ENCODE measurements at regions not wholly inside any gene's neighbourhood (a gene's known extent, or its start where the extent isn't known, plus 50 kb on each side); places are given as distances from the start of the nearest gene placed in this dataset.
"Not testable (repeated sequence)": the region's sequence is repeated elsewhere in the genome, so short reads cannot be mapped to it uniquely, and the experiment has no call there.

DNA sequence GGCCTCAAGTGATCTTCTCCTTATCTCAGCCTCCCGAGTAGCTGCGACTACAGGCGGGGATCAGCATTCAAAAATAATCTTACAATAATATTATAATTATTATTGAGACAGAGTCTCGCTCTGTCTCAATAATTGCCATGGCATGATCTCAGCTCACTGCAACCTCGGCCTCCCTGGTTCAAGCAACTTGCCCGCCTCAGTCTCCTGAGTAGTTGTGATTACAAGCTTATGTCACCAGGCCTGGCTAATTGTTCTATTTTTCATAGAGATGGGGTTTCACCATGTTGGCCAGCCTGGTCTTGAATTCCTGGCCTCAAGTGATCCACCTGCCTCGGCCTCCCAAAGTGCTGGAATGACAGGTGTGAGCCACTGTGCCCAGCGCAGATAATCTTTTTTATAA, 1944.8 kb upstream of the DEFB115 start:
- Mint-ChIP-seq H3K9me3 (peaks cover 31 to 52% of the 10 kb centered on the region in 2 donors), H3K36me3 (peaks cover 22 to 37% of the 10 kb centered on the region in 2 donors)
- not testable (repeated sequence) for ATAC-seq

DNA sequence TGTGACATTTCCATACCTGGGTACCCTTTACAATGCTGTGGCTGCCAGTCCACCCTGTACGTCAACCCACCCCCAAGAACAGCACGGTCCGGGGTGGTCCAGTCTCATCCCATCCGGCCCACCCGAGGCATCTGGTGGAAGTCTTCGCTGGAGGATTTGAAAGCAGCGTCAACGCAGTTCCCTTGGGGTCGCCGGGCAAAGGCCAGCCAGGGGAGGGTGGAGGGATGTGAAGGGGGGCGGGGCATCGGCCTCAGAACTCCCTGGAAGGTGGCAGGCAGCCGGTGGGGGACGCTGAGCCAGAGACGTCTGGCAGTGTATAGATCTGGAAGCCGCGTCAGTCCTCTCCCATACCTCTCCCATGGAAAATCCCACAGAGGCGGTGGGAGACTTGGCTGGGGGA, 1944.0 kb upstream of the DEFB115 start:
- Mint-ChIP-seq H3K36me3 (peaks cover 15 to 30% of the 10 kb centered on the region in 2 donors), H3K27ac (no peak overlapping the region), H3K9me3 (peaks cover 24 to 46% of the 10 kb centered on the region in 2 donors)
- ATAC-seq = no peak
- DNase-seq (ENCODE audit: low spot score in 2 of 2) = no peak

More for the DNA sequence above, 1944.8 kb upstream of the DEFB115 start:
- not testable (repeated sequence) for DNase-seq (ENCODE audit: low spot score in 2 of 2); H3K27ac Mint-ChIP-seq

DNA sequence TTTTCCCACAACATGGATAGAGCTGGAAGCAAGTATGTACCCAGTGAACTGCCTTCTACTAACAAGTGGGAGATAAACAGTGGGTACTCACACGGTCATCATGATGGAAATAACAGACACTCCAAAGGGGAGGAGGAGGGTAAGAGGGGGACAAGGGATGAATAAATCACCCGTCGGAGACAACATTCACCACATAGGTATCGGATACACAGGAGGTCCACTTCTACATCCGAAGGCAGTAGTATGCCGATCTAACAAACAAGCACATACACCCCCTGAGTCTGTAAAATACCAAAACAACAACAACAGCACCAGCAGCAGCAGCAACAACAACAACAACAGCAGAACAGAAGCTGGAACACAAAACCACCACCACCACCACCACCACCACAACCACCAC, 1943.2 kb upstream of the DEFB115 start:
- Mint-ChIP-seq H3K27ac (no peak overlapping the region), H3K36me3 (peaks cover 16 to 31% of the 10 kb centered on the region in 2 donors), H3K9me3 (peaks cover 18 to 43% of the 10 kb centered on the region in 2 donors)
- ATAC-seq (no peak), DNase-seq (ENCODE audit: low spot score in 2 of 2) (no peak)

DNA sequence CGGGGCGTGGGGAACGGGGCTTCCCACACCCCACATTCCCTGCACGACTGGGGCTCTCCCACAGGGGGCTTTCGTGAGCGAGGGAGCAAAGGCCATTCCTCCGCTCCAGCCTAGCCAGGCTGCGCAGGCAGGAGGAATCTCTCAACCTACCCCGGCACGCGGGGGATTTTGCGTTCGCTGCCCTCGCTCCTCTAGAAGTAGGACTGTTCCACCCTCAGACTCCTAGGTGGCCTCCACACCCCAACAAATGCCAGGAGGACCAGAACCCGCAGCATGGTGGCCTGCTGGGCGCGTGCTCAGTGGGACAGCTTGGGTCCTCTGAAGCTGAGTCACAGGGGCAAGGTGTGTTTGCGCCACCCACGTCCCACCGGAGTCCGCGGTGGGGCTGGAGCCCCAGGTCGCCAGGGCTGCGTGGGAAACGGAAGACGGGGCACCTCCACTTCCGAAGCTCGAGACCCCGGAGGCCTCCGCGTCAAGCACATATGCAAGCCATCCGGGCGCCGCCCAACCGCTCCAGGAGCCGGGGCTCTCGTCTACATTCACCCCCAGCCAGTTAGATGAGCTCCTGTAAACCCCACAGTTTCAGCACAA, 1938.5 kb upstream of the DEFB115 start:
- no peak overlapping the region for H3K27ac Mint-ChIP-seq
- peaks cover 13 to 20% of the 10 kb centered on the region in 2 donors for H3K36me3 Mint-ChIP-seq
- peaks cover 10 to 26% of the 10 kb centered on the region in 2 donors for H3K9me3 Mint-ChIP-seq
- DNase-seq (ENCODE audit: low spot score in 2 of 2) (no peak), ATAC-seq (no peak)

DNA sequence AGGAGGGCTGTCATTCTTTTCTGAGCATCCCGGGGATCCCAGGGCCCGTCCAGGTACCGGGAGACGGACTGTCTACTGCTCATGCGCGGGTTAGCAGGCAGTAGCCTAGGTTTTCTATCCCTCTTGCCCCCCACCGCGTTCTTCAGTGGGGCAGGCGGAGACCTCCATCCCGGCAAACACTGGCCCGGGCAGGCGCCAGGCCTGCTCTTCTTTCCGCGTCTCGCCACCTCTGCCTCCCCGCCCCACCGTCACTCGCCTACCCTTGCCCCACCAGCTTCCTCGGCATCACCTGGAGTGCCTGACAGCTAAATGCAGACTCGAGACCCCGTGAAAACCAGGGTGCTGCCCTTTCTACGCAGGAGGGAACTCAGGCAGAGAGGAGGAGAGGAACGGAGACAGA, 1937.7 kb upstream of the DEFB115 start:
- H3K9me3 Mint-ChIP-seq = peaks cover 4 to 19% of the 10 kb centered on the region in 2 donors
- H3K27ac Mint-ChIP-seq = no peak overlapping the region
- ATAC-seq = no peak

DNA sequence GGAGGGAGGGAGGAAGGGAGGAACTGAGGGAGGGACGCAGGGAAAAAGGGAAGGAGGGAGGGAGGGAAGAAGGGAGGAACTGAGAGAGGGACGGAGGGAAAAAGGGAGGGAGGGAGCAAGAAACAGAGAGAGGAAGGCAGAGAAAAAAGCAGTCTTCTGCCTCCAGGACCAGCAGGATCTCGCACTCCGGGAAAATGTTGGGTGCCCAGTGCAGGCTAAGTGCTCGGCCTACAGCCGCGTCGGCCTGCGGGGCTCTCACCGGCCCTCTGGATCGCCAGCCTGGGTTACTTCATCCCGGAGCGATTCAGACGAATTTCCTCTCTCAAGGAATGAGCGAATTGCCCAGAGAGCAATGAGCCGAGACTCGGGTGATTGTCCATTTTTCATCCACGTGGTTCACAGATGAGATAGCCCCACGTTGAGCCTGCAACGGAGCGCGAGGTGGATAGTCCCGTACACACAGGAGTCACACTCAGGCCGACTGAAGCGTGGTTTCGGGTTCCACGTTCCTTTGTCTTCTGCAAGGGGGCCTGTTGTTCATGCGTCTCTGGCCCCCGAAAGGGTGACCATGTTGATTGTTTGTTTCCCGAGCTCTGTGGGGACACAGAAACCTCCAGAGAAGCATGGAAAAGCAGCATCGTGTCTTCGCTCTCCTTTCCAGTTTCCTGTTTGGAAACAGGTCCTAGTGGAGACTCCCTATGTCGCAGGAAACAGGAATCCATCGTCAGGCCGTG, 1937.1 kb upstream of the DEFB115 start:
- peaks cover 6 to 13% of the 10 kb centered on the region in 2 donors for H3K36me3 Mint-ChIP-seq
- ATAC-seq; DNase-seq (ENCODE audit: low spot score in 2 of 2); H3K27ac Mint-ChIP-seq: not testable (repeated sequence)
- peaks cover 4 to 19% of the 10 kb centered on the region in 2 donors for H3K9me3 Mint-ChIP-seq

More for the DNA sequence above, 1937.7 kb upstream of the DEFB115 start:
- H3K36me3 Mint-ChIP-seq = peaks cover 6 to 13% of the 10 kb centered on the region in 2 donors
- DNase-seq (ENCODE audit: low spot score in 2 of 2) = no peak

DNA sequence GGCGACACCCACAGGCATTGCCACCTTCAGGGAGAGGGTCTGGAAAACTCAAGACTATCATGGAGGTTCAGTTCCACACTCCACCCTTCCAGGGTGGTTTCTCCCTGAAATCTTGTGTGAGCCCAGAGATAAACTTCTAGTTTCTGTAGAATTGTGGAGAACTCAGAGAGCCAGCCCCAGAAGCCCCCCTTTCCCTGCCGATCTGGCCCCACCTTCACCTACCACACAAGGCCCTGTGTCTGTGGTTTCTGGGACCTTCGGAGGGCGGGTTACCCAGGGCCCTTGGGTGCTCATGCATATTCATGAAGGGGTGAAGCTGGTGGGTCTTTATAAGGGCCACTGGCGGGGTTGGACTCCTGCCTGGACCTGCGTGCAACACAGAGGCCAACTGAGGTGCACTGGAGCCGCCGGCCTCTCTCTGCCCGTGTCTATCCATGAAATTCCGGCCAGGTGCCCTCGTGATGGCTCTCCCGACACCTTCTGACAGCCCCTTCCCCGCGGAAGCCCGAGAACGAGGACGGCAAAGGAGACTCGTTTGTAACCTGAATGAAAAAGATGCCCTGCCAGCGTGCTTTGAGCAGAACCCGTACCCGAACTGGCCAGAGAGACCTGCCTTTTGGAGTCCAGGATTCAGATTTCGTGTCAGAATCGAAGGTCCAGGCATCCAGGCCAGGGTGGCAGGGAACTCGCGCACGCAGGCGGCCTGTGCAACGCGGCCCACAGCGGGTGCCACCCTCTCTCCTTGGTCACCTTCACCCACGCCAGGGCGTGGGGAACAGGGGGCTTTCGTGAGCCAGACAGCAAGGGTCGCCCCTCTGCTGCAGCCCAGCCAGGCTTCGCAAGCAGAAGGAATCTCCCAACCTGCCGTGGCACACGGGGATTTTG, 1933.6 kb upstream of the DEFB115 start:
- peaks cover 7 to 18% of the 10 kb centered on the region in 2 donors for H3K9me3 Mint-ChIP-seq
- not testable (repeated sequence) for DNase-seq (ENCODE audit: low spot score in 2 of 2); H3K27ac Mint-ChIP-seq; ATAC-seq
- H3K36me3 Mint-ChIP-seq = peaks cover 22 to 27% of the 10 kb centered on the region in 2 donors

DNA sequence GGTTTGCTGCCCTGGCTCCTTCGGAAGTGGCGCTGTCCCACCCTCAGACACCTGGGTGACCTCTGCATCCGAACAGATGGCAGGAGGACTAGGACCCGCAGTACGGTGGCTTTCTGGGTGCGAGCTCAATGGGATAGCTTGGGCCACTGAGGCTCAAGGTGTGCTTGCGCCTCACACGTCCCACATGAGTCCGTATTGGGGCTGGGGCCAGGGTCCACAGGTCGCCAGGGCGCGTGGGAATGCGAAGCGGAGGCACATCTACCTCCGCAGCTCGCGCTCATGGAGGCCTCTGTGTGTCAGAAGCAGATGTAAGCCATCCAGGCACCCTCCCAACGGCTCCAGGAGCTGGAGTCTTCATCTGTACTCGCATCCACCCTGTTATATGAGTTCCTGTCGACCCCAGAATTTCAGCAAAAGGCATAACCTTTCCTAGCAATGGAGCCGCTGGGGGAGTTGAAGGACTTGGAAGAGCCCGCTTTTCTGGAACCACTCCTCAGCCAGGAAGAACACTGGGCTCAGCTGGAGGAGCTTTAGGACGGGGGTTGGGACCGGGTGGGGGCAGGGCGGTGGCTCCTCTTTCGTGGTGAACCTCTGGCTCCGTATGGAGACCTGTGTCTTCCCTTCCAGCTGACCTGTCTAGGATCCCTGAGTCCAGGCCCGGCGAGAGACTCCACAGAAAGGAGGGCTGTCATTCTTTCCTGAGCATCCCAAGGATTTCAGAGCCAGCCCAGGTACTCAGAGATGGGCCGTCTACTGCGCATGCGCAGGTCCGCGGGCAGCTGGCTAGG, 1932.8 kb upstream of the DEFB115 start:
- ATAC-seq, H3K27ac Mint-ChIP-seq: not testable (repeated sequence)
- peaks cover 7 to 17% of the 10 kb centered on the region in 2 donors for H3K9me3 Mint-ChIP-seq

DNA sequence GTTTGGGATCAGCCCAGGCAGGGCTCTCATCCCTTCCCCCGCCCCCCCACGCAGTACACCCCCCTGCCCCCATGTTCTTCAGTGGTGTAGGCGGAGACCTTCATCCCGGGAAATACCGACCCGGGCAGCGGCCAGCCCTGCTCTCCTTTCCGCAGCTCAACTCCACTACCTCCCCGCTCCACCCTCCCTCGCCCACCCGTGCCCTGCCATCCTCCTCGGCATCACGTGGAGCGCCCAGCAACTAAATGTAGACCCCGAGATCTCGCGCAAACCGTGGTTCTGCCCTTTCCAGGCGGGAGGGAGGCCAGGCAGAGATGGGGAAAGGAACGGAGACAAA, 1932.2 kb upstream of the DEFB115 start:
- ATAC-seq = no peak
- Mint-ChIP-seq H3K9me3 (peaks cover 9 to 19% of the 10 kb centered on the region in 2 donors), H3K27ac (no peak overlapping the region), H3K36me3 (peaks cover 25 to 27% of the 10 kb centered on the region in 2 donors)
- DNase-seq (ENCODE audit: low spot score in 2 of 2) = no peak

More for the DNA sequence above, 1932.8 kb upstream of the DEFB115 start:
- DNase-seq (ENCODE audit: low spot score in 2 of 2) = not testable (repeated sequence)
- H3K36me3 Mint-ChIP-seq = peaks cover 19 to 24% of the 10 kb centered on the region in 2 donors

DNA sequence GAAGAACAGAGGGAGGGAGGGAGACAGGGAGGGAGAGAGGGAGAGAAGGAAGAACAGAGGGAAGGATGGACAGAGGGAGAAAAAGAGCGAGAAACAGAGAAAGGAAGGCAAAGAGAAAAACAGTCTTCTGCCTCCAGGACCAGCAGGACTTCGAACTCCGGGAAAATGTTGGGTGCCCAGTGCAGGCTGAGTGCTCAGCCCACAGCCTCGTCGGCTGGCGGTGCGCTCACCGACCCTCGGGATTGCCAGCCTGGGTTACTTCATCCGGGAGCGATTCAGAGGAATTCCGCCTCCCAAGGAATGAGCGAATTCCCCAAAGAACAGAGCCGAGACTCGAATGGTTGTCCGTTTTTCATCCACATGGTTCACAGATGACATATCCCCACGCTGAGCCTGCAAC, 1931.7 kb upstream of the DEFB115 start:
- H3K27ac Mint-ChIP-seq; ATAC-seq; DNase-seq (ENCODE audit: low spot score in 2 of 2): not testable (repeated sequence)
- Mint-ChIP-seq H3K9me3 (peaks cover 14 to 23% of the 10 kb centered on the region in 2 donors), H3K36me3 (peaks cover 30 to 32% of the 10 kb centered on the region in 2 donors)

DNA sequence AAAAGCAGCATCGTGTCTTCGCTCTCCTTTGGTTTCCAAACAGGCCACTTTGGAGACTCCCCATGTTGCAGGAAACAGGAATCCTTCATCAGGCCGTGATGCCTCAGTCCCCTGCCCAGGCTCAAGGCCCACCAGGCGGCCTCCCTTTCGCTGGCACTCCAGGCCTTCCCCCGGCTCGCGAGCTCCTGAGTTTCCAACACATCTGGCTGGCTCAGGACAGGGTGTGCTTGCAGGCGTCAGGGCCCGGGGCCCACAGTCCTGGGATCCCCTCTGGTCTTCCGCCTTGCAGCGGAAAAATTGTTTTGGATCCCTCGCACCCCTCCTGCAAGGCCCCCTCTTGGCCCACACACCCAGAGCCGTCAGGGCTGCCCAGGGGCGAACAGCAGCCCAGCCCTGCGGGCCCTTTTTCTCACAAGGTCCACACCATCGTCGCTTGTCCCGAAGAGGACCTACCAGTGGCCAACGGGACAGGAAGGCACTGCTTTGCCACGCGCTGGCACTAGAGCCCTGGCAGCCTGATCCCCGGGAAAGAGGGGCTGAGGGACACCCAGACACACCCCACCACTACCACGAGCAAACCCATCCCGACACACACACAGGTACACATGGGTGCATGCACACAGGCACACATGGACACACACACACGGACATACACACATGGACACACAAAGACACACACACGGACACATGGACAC, 1930.9 kb upstream of the DEFB115 start:
- DNase-seq (ENCODE audit: low spot score in 2 of 2) (no peak), ATAC-seq (no peak)
- Mint-ChIP-seq H3K9me3 (peaks cover 13 to 20% of the 10 kb centered on the region in 2 donors), H3K27ac (no peak overlapping the region), H3K36me3 (peaks cover 30 to 34% of the 10 kb centered on the region in 2 donors)

DNA sequence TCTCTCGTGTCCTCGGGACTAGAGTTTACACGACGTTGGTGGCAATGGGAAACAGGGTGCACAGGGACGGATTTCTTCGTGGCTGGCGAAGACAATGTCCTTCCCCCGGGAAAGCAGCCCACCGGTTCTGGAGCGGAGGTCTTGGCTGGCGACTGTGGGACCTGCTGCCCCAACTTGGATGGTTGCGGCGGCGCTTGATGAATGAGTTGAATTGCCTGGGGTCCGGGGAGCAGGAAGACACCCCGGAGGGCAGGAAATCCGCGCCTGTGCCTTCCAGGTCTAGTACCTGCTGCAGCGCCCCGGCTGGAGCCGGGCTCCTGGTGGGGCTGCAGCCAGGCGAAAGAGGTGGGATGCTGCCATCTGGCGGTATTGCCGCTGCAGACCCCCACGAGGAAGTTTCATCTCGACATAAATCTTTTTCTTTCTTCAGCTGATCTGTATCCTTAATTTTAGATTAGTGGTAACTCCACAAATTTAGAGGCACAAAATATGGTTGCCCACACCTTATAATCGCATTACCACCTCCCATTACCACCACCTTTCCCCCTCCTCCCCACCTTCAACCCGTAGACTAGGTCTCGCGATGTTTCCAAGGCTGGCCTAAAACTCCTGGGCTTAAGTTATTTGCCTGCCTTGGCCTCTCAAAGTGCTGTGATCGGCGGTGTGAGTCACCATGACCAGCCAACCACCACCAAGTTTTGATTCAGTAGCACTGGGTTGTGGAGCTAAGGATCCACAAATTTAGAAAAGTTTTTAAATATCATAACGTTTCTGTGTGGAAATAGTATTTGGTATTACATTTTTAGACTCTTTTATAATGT, 1929.7 kb upstream of the DEFB115 start:
- Mint-ChIP-seq H3K9me3 (peaks cover 22 to 30% of the 10 kb centered on the region in 2 donors), H3K36me3 (peaks cover 34 to 44% of the 10 kb centered on the region in 2 donors)
- ATAC-seq; H3K27ac Mint-ChIP-seq; DNase-seq (ENCODE audit: low spot score in 2 of 2): not testable (repeated sequence)

DNA sequence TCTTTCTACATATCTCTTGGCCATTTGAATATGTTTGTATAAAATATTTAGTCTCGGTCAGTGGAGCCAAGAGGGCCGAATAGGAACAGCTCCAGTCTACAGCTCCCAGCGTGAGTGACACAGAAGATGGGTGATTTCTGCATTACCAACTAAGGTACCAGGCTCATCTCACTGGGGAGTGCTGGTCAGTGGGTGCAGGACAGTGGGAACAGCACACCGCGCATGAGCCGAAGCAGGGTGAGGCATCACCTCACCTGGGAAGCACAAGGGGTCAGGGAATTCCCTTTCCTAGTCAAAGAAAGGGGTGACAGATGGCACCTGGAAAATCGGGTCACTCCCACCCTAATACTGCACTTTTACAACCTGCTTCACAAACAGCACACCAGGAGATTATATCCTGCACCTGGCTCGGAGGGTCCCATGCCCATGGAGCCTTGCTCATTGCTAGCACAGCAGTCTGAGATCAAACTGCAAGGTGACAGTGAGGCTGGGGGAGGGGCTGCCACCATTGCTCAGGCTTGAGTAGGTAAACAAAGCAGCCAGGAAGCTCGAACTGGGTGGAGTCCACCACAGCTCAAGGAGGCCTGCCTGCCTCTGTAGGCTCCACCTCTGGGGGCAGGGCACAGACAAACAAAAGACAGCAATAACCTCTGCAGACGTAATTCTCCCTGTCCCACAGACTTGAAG, 1926.9 kb upstream of the DEFB115 start:
- H3K27ac Mint-ChIP-seq; DNase-seq (ENCODE audit: low spot score in 2 of 2); ATAC-seq: not testable (repeated sequence)
- Mint-ChIP-seq H3K36me3 (peaks cover 34 to 60% of the 10 kb centered on the region in 2 donors), H3K9me3 (peaks cover 37 to 39% of the 10 kb centered on the region in 2 donors)

DNA sequence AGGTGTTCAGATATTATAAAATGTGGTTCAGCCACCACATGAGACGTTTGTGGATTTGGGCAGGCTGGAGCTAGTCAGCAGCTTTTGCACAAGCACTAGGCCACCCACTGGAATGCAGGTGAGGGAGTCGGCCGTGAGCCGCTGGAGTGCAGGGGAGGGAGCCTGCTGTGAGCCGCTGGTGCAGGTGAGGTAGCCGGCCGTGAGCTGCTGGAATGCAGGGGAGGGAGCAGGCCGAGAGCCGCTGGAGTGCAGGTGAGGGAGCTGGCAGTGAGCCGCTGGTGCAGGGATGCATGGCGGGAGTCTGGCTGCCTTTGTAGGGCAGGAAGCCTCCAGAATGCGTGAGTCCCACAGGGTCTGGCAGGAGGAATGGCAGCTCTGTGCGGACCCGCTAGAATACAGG, 1907.6 kb upstream of the DEFB115 start:
- DNase-seq (ENCODE audit: low spot score in 2 of 2) (no peak), ATAC-seq (no peak)
- Mint-ChIP-seq H3K36me3 (no peaks in the 10 kb centered on the region), H3K27ac (no peak overlapping the region), H3K9me3 (peaks cover 9 to 27% of the 10 kb centered on the region in 2 donors)
